ENCODE measurements at regions not wholly inside any gene's neighbourhood (a gene's known extent, or its start where the extent isn't known, plus 50 kb on each side); places are given as distances from the start of the nearest gene placed in this dataset.
"Not testable (repeated sequence)": the region's sequence is repeated elsewhere in the genome, so short reads cannot be mapped to it uniquely, and the experiment has no call there.

- Histone ChIP-seq H3K4me1 (ENCODE audit: insufficient read depth, low read length) (peaks cover 6% of the 10 kb centered on the region), H3K36me3 (ENCODE audit: insufficient read depth, low read length) (no peaks in the 10 kb centered on the region), H3K4me3 (ENCODE audit: low read length) (no peak overlapping the region), H3K27me3 (ENCODE audit: control insufficient read depth in 1 of 2, insufficient read depth in 2 of 2, low read length in 2 of 2) (no peaks in the 10 kb centered on the region), H3K9me3 (ENCODE audit: control insufficient read depth in 1 of 2, insufficient read depth in 1 of 2, low read length in 2 of 2) (peaks cover 8 to 23% of the 10 kb centered on the region in 2 experiments), H3K27ac (ENCODE audit: low read depth in 1 of 2, low read length in 2 of 2) (no peak overlapping the region)
- Mint-ChIP-seq H3K4me1 (ENCODE audit: low read depth) (peaks cover 47% of the 10 kb centered on the region), H3K27me3 (no peaks in the 10 kb centered on the region), H3K9me3 (peaks cover 9% of the 10 kb centered on the region), H3K4me3 (no peak overlapping the region), H3K27ac (no peak overlapping the region), H3K36me3 (ENCODE audit: low read depth) (peaks cover 10% of the 10 kb centered on the region)
- ChIA-PET POLR2A (no interaction called here), CTCF (interaction anchor here (1.2 kb wide), 1 partner anchor 101 kb away, joined by 3 read pairs; no protein-coding TSS in a partner anchor)
- ATAC-seq (ENCODE audit: poor library complexity) (no peak), DNase-seq (no peak)
- intact Hi-C loops (cut with DNase I, micrococcal nuclease): no loop called here
- TF ChIP-seq CTCF (IDR thresholded peaks at IDR 0.05): no peak
Observed at GRCh38 chr4:38387819-38388218, 276.2 kb upstream of the KLF3 start.

- CTCF ChIA-PET; H3K36me3 ChIP-seq (ENCODE audit: insufficient read depth, low read length); DNase-seq; H3K4me1 ChIP-seq (ENCODE audit: insufficient read depth, low read length); H3K27ac Mint-ChIP-seq; H3K9me3 Mint-ChIP-seq; ATAC-seq (ENCODE audit: poor library complexity); intact Hi-C loops (cut with DNase I, micrococcal nuclease); H3K4me3 Mint-ChIP-seq; H3K27ac ChIP-seq (ENCODE audit: low read depth in 1 of 2, low read length in 2 of 2); H3K27me3 Mint-ChIP-seq; H3K4me3 ChIP-seq (ENCODE audit: low read length); POLR2A ChIA-PET; H3K27me3 ChIP-seq (ENCODE audit: control insufficient read depth in 1 of 2, insufficient read depth in 2 of 2, low read length in 2 of 2): not testable (repeated sequence)
- peaks cover 10% of the 10 kb centered on the region for H3K36me3 Mint-ChIP-seq (ENCODE audit: low read depth)
- peaks cover 37% of the 10 kb centered on the region for H3K4me1 Mint-ChIP-seq (ENCODE audit: low read depth)
- H3K9me3 ChIP-seq (ENCODE audit: control insufficient read depth in 1 of 2, insufficient read depth in 1 of 2, low read length in 2 of 2): peaks cover 11 to 23% of the 10 kb centered on the region in 2 experiments
Observed at GRCh38 chr4:38388907-38389306, 275.1 kb upstream of the KLF3 start.

- no peaks in the 10 kb centered on the region for H3K4me1 ChIP-seq (ENCODE audit: insufficient read depth, low read length)
- CTCF ChIA-PET: no interaction called here
- POLR2A ChIA-PET: no interaction called here
Observed at GRCh38 chr4:38390969-38391545, 272.9 kb upstream of the KLF3 start.

More at GRCh38 chr4:38390969-38391545, 272.9 kb upstream of the KLF3 start:
- Histone ChIP-seq H3K27ac (ENCODE audit: low read depth in 1 of 2, low read length in 2 of 2) (no peak overlapping the region), H3K9me3 (ENCODE audit: control insufficient read depth in 1 of 2, insufficient read depth in 1 of 2, low read length in 2 of 2) (peaks cover 11 to 23% of the 10 kb centered on the region in 2 experiments), H3K36me3 (ENCODE audit: insufficient read depth, low read length) (no peaks in the 10 kb centered on the region), H3K4me3 (ENCODE audit: low read length) (no peak overlapping the region), H3K27me3 (ENCODE audit: control insufficient read depth in 1 of 2, insufficient read depth in 2 of 2, low read length in 2 of 2) (no peaks in the 10 kb centered on the region)
- Mint-ChIP-seq H3K36me3 (ENCODE audit: low read depth) (peaks cover 10% of the 10 kb centered on the region), H3K27me3 (no peaks in the 10 kb centered on the region), H3K4me1 (ENCODE audit: low read depth) (peaks cover 16% of the 10 kb centered on the region), H3K4me3 (no peak overlapping the region), H3K27ac (no peak overlapping the region), H3K9me3 (peaks cover 9% of the 10 kb centered on the region)
- ATAC-seq (ENCODE audit: poor library complexity) (no peak), DNase-seq (no peak)
- TF ChIP-seq CTCF (IDR thresholded peaks at IDR 0.05): no peak
- intact Hi-C loops (cut with DNase I, micrococcal nuclease): no loop called here
